ENCODE measurements at regions not wholly inside any gene's neighbourhood (a gene's known extent, or its start where the extent isn't known, plus 50 kb on each side); places are given as distances from the start of the nearest gene placed in this dataset.
"Not testable (repeated sequence)": the region's sequence is repeated elsewhere in the genome, so short reads cannot be mapped to it uniquely, and the experiment has no call there.

GRCh38 chr15:44817797-44818196 lies 81.5 kb downstream of the TRIM69 start:
- dilution Hi-C loops (cut with HindIII; ENCODE audit: low sequenced_read_pairs, unreplicated experiment): not testable (repeated sequence)

DNA sequence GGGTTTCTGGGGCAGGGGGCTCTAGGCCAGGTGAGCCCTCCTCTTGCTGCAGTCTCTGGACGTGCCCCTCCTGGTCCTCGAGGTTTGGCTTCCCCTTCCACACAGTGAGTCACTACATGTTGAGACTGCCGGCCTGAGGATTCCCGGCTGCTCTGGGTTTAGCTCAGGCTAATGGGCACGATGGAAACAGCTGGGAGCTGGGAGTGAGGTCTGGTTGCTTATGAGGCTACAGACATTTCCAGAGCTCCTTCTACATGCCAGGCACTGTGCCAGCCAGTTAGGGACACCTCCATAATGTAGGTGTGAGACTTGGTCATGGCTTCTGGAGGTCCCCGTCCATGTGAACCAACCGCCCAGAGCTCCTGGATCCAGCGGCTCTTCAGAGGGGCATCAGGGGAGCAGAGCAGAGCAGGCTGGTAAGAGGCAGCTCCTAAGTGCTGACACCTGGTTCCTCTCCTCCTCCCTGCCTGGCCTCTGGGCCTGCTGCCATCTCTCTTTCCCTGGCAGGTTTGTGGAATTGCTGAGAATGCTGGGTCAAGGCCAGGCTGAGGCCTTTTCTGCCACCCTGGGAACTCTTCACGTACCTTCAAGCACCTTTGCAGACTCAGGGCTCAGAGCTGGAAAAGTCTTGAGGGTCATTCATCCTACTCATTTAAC lies 83.1 kb downstream of the TRIM69 start:
- H3K23ac ChIP-seq (ENCODE audit: low read depth, low read length); H2AK5ac ChIP-seq (ENCODE audit: low read depth, low read length); H3K18ac ChIP-seq (ENCODE audit: low read depth, low read length); DNase-seq; dilution Hi-C loops (cut with HindIII; ENCODE audit: low sequenced_read_pairs, unreplicated experiment); H2AK9ac ChIP-seq (replicated peaks; ENCODE audit: low read depth, low read length, poor library complexity); H4K91ac ChIP-seq (ENCODE audit: insufficient read depth, low read depth, low read length); H3K27me3 ChIP-seq (ENCODE audit: control insufficient read depth, insufficient read depth, low read length); H4K20me1 ChIP-seq (ENCODE audit: insufficient read depth, low read length); H3K9me1 ChIP-seq (ENCODE audit: insufficient read depth, low read length); H3K14ac ChIP-seq (replicated peaks; ENCODE audit: low read depth, low read length); H3K56ac ChIP-seq (ENCODE audit: extremely low read depth, insufficient read depth, low read length); H2BK15ac ChIP-seq (ENCODE audit: low read depth, low read length); H3K79me1 ChIP-seq (ENCODE audit: low read depth in 1 of 2, low read length in 2 of 2); H3K4me3 ChIP-seq (ENCODE audit: insufficient read depth, low read depth, low read length); POLR2A ChIA-PET (ENCODE audit: unreplicated experiment); H3K36me3 ChIP-seq (ENCODE audit: control insufficient read depth, insufficient read depth, low read length); CTCF ChIA-PET; H3K9ac ChIP-seq (ENCODE audit: low read depth, low read length); H3K27ac ChIP-seq (ENCODE audit: insufficient read depth, low read length); H2BK5ac ChIP-seq (ENCODE audit: low read depth, low read length, poor library complexity, severe bottlenecking); in situ Hi-C loops (cut with MboI; ENCODE audit: low sequenced_read_pairs); H3K4ac ChIP-seq (ENCODE audit: low read depth, low read length); H4K8ac ChIP-seq (ENCODE audit: low read depth in 2 of 2, low read length in 2 of 2); BruUV-seq (replicated peaks); H4K5ac ChIP-seq (ENCODE audit: low read depth, low read length); intact Hi-C loops (cut with micrococcal nuclease); H2BK20ac ChIP-seq (ENCODE audit: low read depth, low read length); H3K4me2 ChIP-seq (ENCODE audit: low read depth, low read length); H3K4me1 ChIP-seq (ENCODE audit: control insufficient read depth, insufficient read depth, low read length); H2BK120ac ChIP-seq (ENCODE audit: low read depth, low read length); H2AFZ ChIP-seq (replicated peaks; ENCODE audit: low read length, poor library complexity); H3K9me3 ChIP-seq (ENCODE audit: control insufficient read depth, insufficient read depth, low read length): not testable (repeated sequence)
- WGBS, 2 experiments (ENCODE audit: extremely low coverage in 2 of 2, insufficient read length in 1 of 2): 82% methylated on average over 2 of the region's 9 CpGs; no CpG with 5 or more reads in 1 of the 2 experiments
- peak; percentile 68 for ATAC-seq (ENCODE audit: low read depth)

More at GRCh38 chr15:44817797-44818196, 81.5 kb downstream of the TRIM69 start:
- H2BK120ac ChIP-seq (ENCODE audit: low read depth, low read length); H3K14ac ChIP-seq (replicated peaks; ENCODE audit: low read depth, low read length); H3K9me1 ChIP-seq (ENCODE audit: insufficient read depth, low read length); DNase-seq; H2AFZ ChIP-seq (replicated peaks; ENCODE audit: low read length, poor library complexity); H4K20me1 ChIP-seq (ENCODE audit: insufficient read depth, low read length); H3K79me1 ChIP-seq (ENCODE audit: low read depth in 1 of 2, low read length in 2 of 2); H4K8ac ChIP-seq (ENCODE audit: low read depth in 2 of 2, low read length in 2 of 2); H3K27ac ChIP-seq (ENCODE audit: insufficient read depth, low read length); BruUV-seq (replicated peaks); H3K36me3 ChIP-seq (ENCODE audit: control insufficient read depth, insufficient read depth, low read length); H3K9ac ChIP-seq (ENCODE audit: low read depth, low read length); H3K9me3 ChIP-seq (ENCODE audit: control insufficient read depth, insufficient read depth, low read length); H3K23ac ChIP-seq (ENCODE audit: low read depth, low read length); H2BK5ac ChIP-seq (ENCODE audit: low read depth, low read length, poor library complexity, severe bottlenecking); H2BK15ac ChIP-seq (ENCODE audit: low read depth, low read length); H3K27me3 ChIP-seq (ENCODE audit: control insufficient read depth, insufficient read depth, low read length); POLR2A ChIA-PET (ENCODE audit: unreplicated experiment); H3K4ac ChIP-seq (ENCODE audit: low read depth, low read length); H4K91ac ChIP-seq (ENCODE audit: insufficient read depth, low read depth, low read length); H2AK5ac ChIP-seq (ENCODE audit: low read depth, low read length); H3K56ac ChIP-seq (ENCODE audit: extremely low read depth, insufficient read depth, low read length); H3K4me1 ChIP-seq (ENCODE audit: control insufficient read depth, insufficient read depth, low read length); H4K5ac ChIP-seq (ENCODE audit: low read depth, low read length); in situ Hi-C loops (cut with MboI; ENCODE audit: low sequenced_read_pairs); H3K18ac ChIP-seq (ENCODE audit: low read depth, low read length); intact Hi-C loops (cut with micrococcal nuclease); CTCF ChIA-PET; H2AK9ac ChIP-seq (replicated peaks; ENCODE audit: low read depth, low read length, poor library complexity); H3K4me3 ChIP-seq (ENCODE audit: insufficient read depth, low read depth, low read length); ATAC-seq (ENCODE audit: low read depth); H3K4me2 ChIP-seq (ENCODE audit: low read depth, low read length); H2BK20ac ChIP-seq (ENCODE audit: low read depth, low read length): not testable (repeated sequence)
- no CpG with 5 or more reads among the region's 9 CpGs for WGBS, 2 experiments (ENCODE audit: extremely low coverage in 2 of 2, insufficient read length in 1 of 2)
